Activated CD4-positive, alpha-beta T cell treated with anti-CD3 and anti-CD28 coated beads, Interleukin-2, amount 10 ng/mL, durations not matched to agents 7 days and 5 days (primary cell): ENCODE measurements at regions not wholly inside any gene's neighbourhood (a gene's known extent, or its start where the extent isn't known, plus 50 kb on each side); places are given as distances from the start of the nearest gene placed in this dataset.
A peak's percentile ranks its signal among the peaks of the same experiment; 100 is the strongest.

ENCODE experiments used
- CTCF ChIA-PET: fragments of 350-600 bp; sonication (Branson Sonifier 250); formaldehyde crosslinking; loops from one replicate; lab custom pipeline; 2021; ENCODE audit warnings: antibody characterized with exemption; lab: Charles Lee
- POLR2A ChIA-PET: fragments of 350-600 bp; sonication (Branson Sonifier 250); formaldehyde crosslinking; loops from one replicate; lab custom pipeline; 2021; ENCODE audit warnings: antibody characterized with exemption; lab: Charles Lee
- DNase-seq: peaks from one replicate; pipeline ENCODE4 v3.0.0-alpha.2; 2020
- H3K27ac Mint-ChIP-seq: one replicate; pipeline ENCODE4 v1.8.0; 2021; ENCODE audit warnings: mild to moderate bottlenecking, moderate library complexity, mixed read lengths
- H3K27me3 Mint-ChIP-seq: one replicate; pipeline ENCODE4 v1.8.0; 2021; ENCODE audit warnings: mixed read lengths
- H3K36me3 Mint-ChIP-seq: one replicate; pipeline ENCODE4 v1.8.0; 2021; ENCODE audit warnings: low read depth, mixed read lengths
- H3K4me1 Mint-ChIP-seq: one replicate; pipeline ENCODE4 v1.8.0; 2021; ENCODE audit warnings: mixed read lengths
- H3K4me3 Mint-ChIP-seq: one replicate; pipeline ENCODE4 v1.8.0; 2021; ENCODE audit warnings: mild to moderate bottlenecking, moderate library complexity, mixed read lengths
- H3K9me3 Mint-ChIP-seq: one replicate; pipeline ENCODE4 v1.8.0; 2021; ENCODE audit warnings: mixed read lengths

GRCh38 chr9:108727580-108728111, 128.1 kb downstream of the ACTL7B start:
- no peaks in the 10 kb centered on the region for H3K4me1 Mint-ChIP-seq
- CTCF ChIA-PET: no interaction called here
- no peaks in the 10 kb centered on the region for H3K36me3 Mint-ChIP-seq
- H3K4me3 Mint-ChIP-seq: no peak overlapping the region
- H3K27me3 Mint-ChIP-seq: no peaks in the 10 kb centered on the region
- H3K9me3 Mint-ChIP-seq: no peaks in the 10 kb centered on the region
- POLR2A ChIA-PET: no interaction called here
- DNase-seq: no peak
- no peak overlapping the region for H3K27ac Mint-ChIP-seq

GRCh38 chr9:108724652-108725051, 131.1 kb downstream of the ACTL7B start:
- POLR2A ChIA-PET: no interaction called here
- Mint-ChIP-seq H3K27ac (no peak overlapping the region), H3K27me3 (no peaks in the 10 kb centered on the region), H3K4me1 (no peaks in the 10 kb centered on the region), H3K9me3 (no peaks in the 10 kb centered on the region), H3K36me3 (no peaks in the 10 kb centered on the region), H3K4me3 (no peak overlapping the region)
- DNase-seq: no peak
- CTCF ChIA-PET: no interaction called here

- Mint-ChIP-seq H3K36me3 (no peaks in the 10 kb centered on the region), H3K9me3 (no peaks in the 10 kb centered on the region), H3K27me3 (no peaks in the 10 kb centered on the region), H3K27ac (no peak overlapping the region), H3K4me1 (no peaks in the 10 kb centered on the region), H3K4me3 (no peak overlapping the region)
- DNase-seq: no peak
- CTCF ChIA-PET: no interaction called here
- POLR2A ChIA-PET: no interaction called here
Observed at GRCh38 chr9:108724122-108724521, 131.7 kb downstream of the ACTL7B start.

GRCh38 chr9:108722396-108722795, 133.4 kb downstream of the ACTL7B start:
- Mint-ChIP-seq H3K4me1 (no peaks in the 10 kb centered on the region), H3K9me3 (no peaks in the 10 kb centered on the region), H3K27me3 (no peaks in the 10 kb centered on the region), H3K27ac (no peak overlapping the region), H3K4me3 (no peak overlapping the region), H3K36me3 (no peaks in the 10 kb centered on the region)
- no peak for DNase-seq
- ChIA-PET CTCF (interaction anchor here (0.9 kb wide), 1 partner anchor 14 kb away, joined by 3 read pairs; no protein-coding TSS in a partner anchor), POLR2A (no interaction called here)

- ChIA-PET POLR2A (no interaction called here), CTCF (no interaction called here)
- H3K9me3 Mint-ChIP-seq: no peaks in the 10 kb centered on the region
- no peaks in the 10 kb centered on the region for H3K4me1 Mint-ChIP-seq
- H3K36me3 Mint-ChIP-seq: no peaks in the 10 kb centered on the region
- no peak overlapping the region for H3K4me3 Mint-ChIP-seq
- H3K27ac Mint-ChIP-seq: no peak overlapping the region
- peaks cover 2% of the 10 kb centered on the region for H3K27me3 Mint-ChIP-seq
- no peak for DNase-seq
Observed at GRCh38 chr9:108720191-108720642, 135.6 kb downstream of the ACTL7B start.

- peaks cover 2% of the 10 kb centered on the region for H3K9me3 Mint-ChIP-seq
- H3K27ac Mint-ChIP-seq: no peak overlapping the region
- no peaks in the 10 kb centered on the region for H3K4me1 Mint-ChIP-seq
- DNase-seq: no peak
- CTCF ChIA-PET: no interaction called here
- H3K4me3 Mint-ChIP-seq: no peak overlapping the region
- POLR2A ChIA-PET: no interaction called here
- no peaks in the 10 kb centered on the region for H3K27me3 Mint-ChIP-seq
- no peaks in the 10 kb centered on the region for H3K36me3 Mint-ChIP-seq
Observed at GRCh38 chr9:108710424-108710823, 145.4 kb downstream of the ACTL7B start.

- H3K27ac Mint-ChIP-seq: no peak overlapping the region
- ChIA-PET POLR2A (no interaction called here), CTCF (no interaction called here)
- H3K4me3 Mint-ChIP-seq: no peak overlapping the region
- no peaks in the 10 kb centered on the region for H3K36me3 Mint-ChIP-seq
- H3K4me1 Mint-ChIP-seq: no peaks in the 10 kb centered on the region
- H3K27me3 Mint-ChIP-seq: no peaks in the 10 kb centered on the region
- DNase-seq: no peak
- H3K9me3 Mint-ChIP-seq: peaks cover 2% of the 10 kb centered on the region
Observed at GRCh38 chr9:108709997-108710396, 145.8 kb downstream of the ACTL7B start.

- Mint-ChIP-seq H3K4me1 (no peaks in the 10 kb centered on the region), H3K27me3 (no peaks in the 10 kb centered on the region), H3K4me3 (no peak overlapping the region), H3K9me3 (peaks cover 2% of the 10 kb centered on the region), H3K27ac (no peak overlapping the region), H3K36me3 (no peaks in the 10 kb centered on the region)
- ChIA-PET CTCF (interaction anchor here (1.1 kb wide), 1 partner anchor 14 kb away, joined by 3 read pairs; no protein-coding TSS in a partner anchor), POLR2A (no interaction called here)
- no peak for DNase-seq
Observed at GRCh38 chr9:108709126-108709525, 146.7 kb downstream of the ACTL7B start.

GRCh38 chr9:108708448-108708847, 147.3 kb downstream of the ACTL7B start:
- H3K9me3 Mint-ChIP-seq: peaks cover 2% of the 10 kb centered on the region
- H3K36me3 Mint-ChIP-seq: no peaks in the 10 kb centered on the region
- ChIA-PET POLR2A (no interaction called here), CTCF (interaction anchor here (1.1 kb wide), 1 partner anchor 14 kb away, joined by 3 read pairs; no protein-coding TSS in a partner anchor)
- H3K27me3 Mint-ChIP-seq: no peaks in the 10 kb centered on the region
- no peak overlapping the region for H3K4me3 Mint-ChIP-seq
- H3K4me1 Mint-ChIP-seq: no peaks in the 10 kb centered on the region
- peak overlapping the region; percentile 31 for H3K27ac Mint-ChIP-seq
- no peak for DNase-seq

- Mint-ChIP-seq H3K4me1 (no peaks in the 10 kb centered on the region), H3K36me3 (no peaks in the 10 kb centered on the region), H3K27me3 (no peaks in the 10 kb centered on the region), H3K4me3 (no peak overlapping the region), H3K9me3 (no peaks in the 10 kb centered on the region), H3K27ac (no peak overlapping the region)
- ChIA-PET CTCF (no interaction called here), POLR2A (no interaction called here)
- DNase-seq: no peak
Observed at GRCh38 chr9:108707120-108707519, 148.7 kb downstream of the ACTL7B start.

GRCh38 chr9:108704156-108704852, 151.5 kb downstream of the ACTL7B start:
- H3K36me3 Mint-ChIP-seq: no peaks in the 10 kb centered on the region

GRCh38 chr9:108703429-108703828, 152.4 kb downstream of the ACTL7B start:
- CTCF ChIA-PET: no interaction called here
- no peaks in the 10 kb centered on the region for H3K27me3 Mint-ChIP-seq
- H3K36me3 Mint-ChIP-seq: no peaks in the 10 kb centered on the region
- no peaks in the 10 kb centered on the region for H3K9me3 Mint-ChIP-seq
- H3K27ac Mint-ChIP-seq: no peak overlapping the region
- no peaks in the 10 kb centered on the region for H3K4me1 Mint-ChIP-seq
- no peak overlapping the region for H3K4me3 Mint-ChIP-seq
- POLR2A ChIA-PET: no interaction called here
- DNase-seq: no peak

More at GRCh38 chr9:108704156-108704852, 151.5 kb downstream of the ACTL7B start:
- Mint-ChIP-seq H3K4me3 (no peak overlapping the region), H3K4me1 (no peaks in the 10 kb centered on the region), H3K27ac (no peak overlapping the region), H3K27me3 (no peaks in the 10 kb centered on the region), H3K9me3 (no peaks in the 10 kb centered on the region)
- no peak for DNase-seq
- ChIA-PET CTCF (no interaction called here), POLR2A (no interaction called here)

GRCh38 chr9:108702681-108703080, 153.1 kb downstream of the ACTL7B start:
- Mint-ChIP-seq H3K27me3 (no peaks in the 10 kb centered on the region), H3K4me3 (no peak overlapping the region), H3K27ac (no peak overlapping the region), H3K36me3 (no peaks in the 10 kb centered on the region), H3K9me3 (no peaks in the 10 kb centered on the region), H3K4me1 (no peaks in the 10 kb centered on the region)
- CTCF ChIA-PET: no interaction called here
- DNase-seq: no peak
- POLR2A ChIA-PET: no interaction called here
